Heart left ventricle (tissue), 16 donors: ENCODE measurements at regions not wholly inside any gene's neighbourhood (a gene's known extent, or its start where the extent isn't known, plus 50 kb on each side); places are given as distances from the start of the nearest gene placed in this dataset.
A peak's percentile ranks its signal among the peaks of the same experiment; 100 is the strongest.

Experiments used
- ATAC-seq, 4 donors: fragments of 200-7000 bp; cut with Tn5 transposase; one replicate each; pipeline ENCODE4 v1.9.1; 2020 to 2022; ENCODE audit warnings: moderate library complexity in 4 of 4, mild to moderate bottlenecking in 3 of 4, moderate number of reproducible peaks in 1 of 4
- DNase-seq, 5 donors: peaks; one replicate each; pipeline ENCODE4 v3.0.0-alpha.2; 2020
- H3K27ac ChIP-seq, 12 donors: fragments of 200-600 bp; sonication (generic) in 4 of 12; one replicate each; pipeline versions ENCODE4 v1.5.0 to v1.8.0; 2016 to 2022; ENCODE audit warnings: mild to moderate bottlenecking in 2 of 12
- H3K27me3 ChIP-seq, 9 donors: fragments of 200-600 bp; sonication (generic) in 2 of 9; one replicate each; pipeline versions ENCODE4 v1.5.1 to v1.8.0; 2016 to 2022; ENCODE audit warnings: mild to moderate bottlenecking in 3 of 9
- H3K36me3 ChIP-seq, 9 donors: fragments of 200-600 bp; sonication (generic) in 2 of 9; one replicate each; pipeline versions ENCODE4 v1.5.0 to v1.8.0; 2018 to 2022; ENCODE audit warnings: mild to moderate bottlenecking in 2 of 9
- H3K4me1 ChIP-seq, 12 donors: fragments of 200-600 bp; sonication (generic) in 4 of 12; one replicate each; pipeline versions ENCODE4 v1.5.0 to v1.8.0; 2016 to 2022; ENCODE audit warnings: mild to moderate bottlenecking in 3 of 12
- H3K4me3 ChIP-seq, 12 donors: fragments of 200-600 bp; sonication (generic) in 4 of 12; one replicate each; pipeline versions ENCODE4 v1.5.0 to v1.8.0; 2017 to 2022; ENCODE audit warnings: mild to moderate bottlenecking in 9 of 12, moderate library complexity in 4 of 12
- H3K9me3 ChIP-seq, 12 donors: fragments of 200-600 bp; sonication (generic) in 4 of 12; one replicate each; pipeline versions ENCODE4 v1.5.0 to v1.8.0; 2016 to 2022; ENCODE audit warnings: mild to moderate bottlenecking in 1 of 12
- POLR2A ChIP-seq, 2 donors: fragments of 450-650 bp; IDR thresholded peaks; one replicate each; pipeline ENCODE4 v1.6.1; 2017; ENCODE audit warnings: antibody characterized with exemption in 2 of 2, mild to moderate bottlenecking in 2 of 2, moderate library complexity in 2 of 2
- WGBS, 4 donors: extraction: QIAGEN DNeasy Blood & Tissue Kit in 2 of 4; methylation state at CpG; one replicate each; pipeline versions ENCODE4 v1.1.5 to v1.1.7; 2013 to 2018; 5-methylcytosine and 5-hydroxymethylcytosine counted together
- intact Hi-C, 10 donors: fragments of 100-400 bp; cut with DNase I; formaldehyde crosslinking; loops; one replicate each; pipeline versions ENCODE4 v1.11.1 to v1.14.2; 2022
- TF ChIP-seq, protein P1 (sequence below), 12 donors: fragments of 200-600 bp; sonication (generic) in 4 of 12; IDR thresholded peaks; one replicate each; pipeline versions ENCODE4 v1.5.0 to v1.8.0; 2018 to 2022; ENCODE audit warnings: antibody characterized with exemption in 12 of 12, mild to moderate bottlenecking in 5 of 12
- donor health status: ischemic (EF 13 %, LVEDD 7.1; RV severe dilation, severe dysfunction).
- donor health status: healthy with polysubstance abuse.
- donor health status: DM: no; HTN: yes; CAD: no.
- donor health status: DM: no; HTN: no; CAD: no.
- donor health status: ischemic (EF 25% LVEDD 6.9; RV normal size, moderate dysfunction).
- donor health status: ischemic (EF 25% LVEDD 5.7; RV mildly dilated, moderate dysfunction).
- donor health status: healthy.
- donor health status: DM: yes; HTN: yes; CAD: no.
- donor health status: ischemic (EF 35%, LVEDD 5.7; RV mildly dilated, moderate dysfunction).
- donor health status: nonischemic (EF 11% LVEDD 7.7; RV severe dilation, severe dysfunction).
- donor health status: DM: yes; HTN: yes; CAD: no.
- donor health status: PGD.
- donor health status: ischemic (EF 29% LVEDD 5.4; RV normal size, mild dysfunction).
- donor health status: nonischemic (EF 23%, LVEDD 6.1; RV moderate dilation, normal function).

DNA sequence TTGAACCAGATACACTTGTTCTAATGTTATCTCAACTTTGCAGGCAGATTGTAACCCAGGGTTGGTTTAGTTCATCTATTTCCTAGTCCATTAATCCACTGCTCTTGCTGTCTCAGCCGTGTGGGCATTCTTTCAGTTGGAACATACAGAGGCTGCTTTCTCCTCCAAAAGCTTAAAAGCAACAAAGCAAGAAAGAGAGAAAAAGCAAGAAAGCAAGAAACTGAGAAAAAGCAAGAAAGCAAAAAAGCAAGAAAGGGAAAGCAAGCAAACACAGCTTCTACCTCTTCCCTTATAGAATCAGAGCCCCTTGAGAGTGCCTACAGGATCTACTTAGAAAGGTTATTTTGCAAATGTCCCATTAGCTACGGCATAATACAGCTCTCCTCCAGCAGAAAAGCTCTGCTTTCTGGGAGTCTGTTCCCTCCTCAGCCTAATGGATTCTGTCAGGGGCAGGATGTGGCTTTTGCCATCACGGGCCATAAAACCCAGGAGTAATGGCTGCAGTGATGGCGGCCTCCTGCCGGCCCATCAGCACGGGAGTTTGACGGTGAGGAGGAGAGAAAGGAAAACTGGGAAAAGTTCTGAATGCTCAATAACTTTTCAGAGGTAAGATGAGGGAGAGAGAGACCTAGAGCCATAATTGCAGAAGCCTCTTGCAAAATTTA, 156.8 kb upstream of the JARID2 start:
- 74 to 89% (median 81%) methylated on average over 7 of the region's 7 CpGs for WGBS, 4 donors
- TF ChIP-seq, protein P1, sequence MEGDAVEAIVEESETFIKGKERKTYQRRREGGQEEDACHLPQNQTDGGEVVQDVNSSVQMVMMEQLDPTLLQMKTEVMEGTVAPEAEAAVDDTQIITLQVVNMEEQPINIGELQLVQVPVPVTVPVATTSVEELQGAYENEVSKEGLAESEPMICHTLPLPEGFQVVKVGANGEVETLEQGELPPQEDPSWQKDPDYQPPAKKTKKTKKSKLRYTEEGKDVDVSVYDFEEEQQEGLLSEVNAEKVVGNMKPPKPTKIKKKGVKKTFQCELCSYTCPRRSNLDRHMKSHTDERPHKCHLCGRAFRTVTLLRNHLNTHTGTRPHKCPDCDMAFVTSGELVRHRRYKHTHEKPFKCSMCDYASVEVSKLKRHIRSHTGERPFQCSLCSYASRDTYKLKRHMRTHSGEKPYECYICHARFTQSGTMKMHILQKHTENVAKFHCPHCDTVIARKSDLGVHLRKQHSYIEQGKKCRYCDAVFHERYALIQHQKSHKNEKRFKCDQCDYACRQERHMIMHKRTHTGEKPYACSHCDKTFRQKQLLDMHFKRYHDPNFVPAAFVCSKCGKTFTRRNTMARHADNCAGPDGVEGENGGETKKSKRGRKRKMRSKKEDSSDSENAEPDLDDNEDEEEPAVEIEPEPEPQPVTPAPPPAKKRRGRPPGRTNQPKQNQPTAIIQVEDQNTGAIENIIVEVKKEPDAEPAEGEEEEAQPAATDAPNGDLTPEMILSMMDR (IDR thresholded peaks at IDR 0.05), result no peak
- no peak for TF ChIP-seq POLR2A (IDR thresholded peaks at IDR 0.05)
- no peaks in the 10 kb centered on the region for H3K9me3 ChIP-seq
- DNase-seq (no peak), ATAC-seq (no peak)
- no peaks in the 10 kb centered on the region for H3K27me3 ChIP-seq
- no peaks in the 10 kb centered on the region for H3K36me3 ChIP-seq
- no peak overlapping the region for H3K4me3 ChIP-seq
- intact Hi-C loops, result no loop called here
- no peak overlapping the region for H3K27ac ChIP-seq
- H3K4me1 ChIP-seq, result peaks cover 0 to 43% (median 0%) of the 10 kb centered on the region in 12 donors

DNA sequence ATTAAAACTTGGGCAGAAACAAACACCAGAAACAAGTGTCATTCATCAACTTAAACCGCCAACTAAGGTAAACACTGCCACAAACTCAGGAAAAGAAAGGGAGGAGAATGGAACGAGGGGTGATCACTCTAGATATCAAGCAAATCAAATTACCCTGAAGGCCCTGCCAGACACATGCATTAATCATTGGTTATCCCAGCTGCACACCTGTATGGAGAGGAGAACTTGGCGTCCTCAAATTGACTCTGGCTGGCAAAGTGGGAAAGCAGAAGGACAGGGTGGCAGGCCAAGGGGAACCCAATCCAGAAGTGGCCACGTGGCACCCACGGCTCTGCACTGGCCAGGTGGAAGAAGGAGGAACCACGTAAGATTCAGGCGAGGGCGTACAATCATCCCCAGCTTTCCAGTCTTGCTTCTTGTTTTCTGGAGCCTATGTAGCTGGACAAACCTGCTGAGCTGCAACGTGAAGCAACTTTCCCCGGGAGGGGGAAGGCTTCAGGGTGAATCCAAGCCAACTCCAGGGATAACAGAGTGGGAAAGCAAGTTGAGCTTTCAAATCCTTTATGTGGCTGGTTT, 156.2 kb upstream of the JARID2 start:
- no peak overlapping the region for H3K27ac ChIP-seq
- 76 to 84% (median 83%) methylated on average over 10 of the region's 10 CpGs for WGBS, 4 donors
- TF ChIP-seq POLR2A (IDR thresholded peaks at IDR 0.05), result no peak
- TF ChIP-seq, protein P1 (IDR thresholded peaks at IDR 0.05), result no peak
- ATAC-seq, result peak in 1 of 4 donors; percentile 33
- no peak for DNase-seq
- no peaks in the 10 kb centered on the region for H3K27me3 ChIP-seq
- intact Hi-C loops, result no loop called here
- no peaks in the 10 kb centered on the region for H3K9me3 ChIP-seq
- H3K4me3 ChIP-seq, result no peak overlapping the region
- no peaks in the 10 kb centered on the region for H3K36me3 ChIP-seq
- H3K4me1 ChIP-seq, result peaks cover 0 to 43% (median 0%) of the 10 kb centered on the region in 12 donors

- intact Hi-C loops, result no loop called here
- no peaks in the 10 kb centered on the region for H3K27me3 ChIP-seq
- H3K27ac ChIP-seq, result no peak overlapping the region
- WGBS, 4 donors, result 50 to 54% (median 54%) methylated on average over 7 of the region's 7 CpGs
- peaks cover 0 to 43% (median 0%) of the 10 kb centered on the region in 12 donors for H3K4me1 ChIP-seq
- H3K4me3 ChIP-seq, result no peak overlapping the region
- TF ChIP-seq, protein P1 (IDR thresholded peaks at IDR 0.05), result no peak
- no peak for TF ChIP-seq POLR2A (IDR thresholded peaks at IDR 0.05)
- no peaks in the 10 kb centered on the region for H3K9me3 ChIP-seq
- no peaks in the 10 kb centered on the region for H3K36me3 ChIP-seq
- ATAC-seq, result peak in 3 of 4 donors; percentile 42 to 59 (median 56)
- DNase-seq, result no peak
Measured at GRCh38 chr6:15090145-15090579, 155.7 kb upstream of the JARID2 start.

GRCh38 chr6:15090745-15091384, 155.0 kb upstream of the JARID2 start:
- DNase-seq, result no peak
- intact Hi-C loops, result no loop called here
- H3K27ac ChIP-seq, result peak overlapping the region in 1 of 12 donors; percentile 29
- H3K36me3 ChIP-seq, result no peaks in the 10 kb centered on the region
- H3K4me1 ChIP-seq, result peaks cover 0 to 43% (median 0%) of the 10 kb centered on the region in 12 donors
- WGBS, 4 donors, result 85 to 95% (median 92%) methylated on average over 9 of the region's 9 CpGs
- TF ChIP-seq, protein P1 (IDR thresholded peaks at IDR 0.05), result no peak
- no peak for TF ChIP-seq POLR2A (IDR thresholded peaks at IDR 0.05)
- H3K9me3 ChIP-seq, result no peaks in the 10 kb centered on the region
- H3K4me3 ChIP-seq, result no peak overlapping the region
- ATAC-seq, result no peak
- H3K27me3 ChIP-seq, result no peaks in the 10 kb centered on the region
